Neural cell (in vitro differentiated cells): ENCODE measurements at regions not wholly inside any gene's neighbourhood (a gene's known extent, or its start where the extent isn't known, plus 50 kb on each side); places are given as distances from the start of the nearest gene placed in this dataset.

Experiments used
- H2AFZ ChIP-seq: fragments of 200-600, 300-800 bp; sonication (generic), shearing (Covaris generic); 2 replicates; pipeline ENCODE4 v1.6.0; 2014; ENCODE audit warnings: low read depth, mild to moderate bottlenecking, antibody characterized with exemption, low read length, moderate library complexity
- H3F3A ChIP-seq: fragments of 200-600 bp; shearing (Covaris generic); 2 replicates; pipeline ENCODE4 v1.6.1; 2016; ENCODE audit warnings: mild to moderate bottlenecking, moderate library complexity, mixed read lengths, antibody characterized with exemption, low read length; ENCODE audit not compliant: insufficient read depth, poor library complexity, severe bottlenecking
- H3K27ac ChIP-seq: fragments of 200-600, 300-800 bp; sonication (generic), shearing (Covaris generic); 2 replicates; pipeline ENCODE4 v1.5.1; 2014; ENCODE audit warnings: mild to moderate bottlenecking, low read length, moderate library complexity
- H3K27me3 ChIP-seq: fragments of 300-800, 200-600 bp; sonication (generic), shearing (Covaris generic); 2 replicates; pipeline ENCODE4 v1.6.0; 2014; ENCODE audit warnings: mild to moderate bottlenecking, low read depth, low read length, moderate library complexity; ENCODE audit not compliant: insufficient read depth
- H3K36me3 ChIP-seq: fragments of 300-800, 200-600 bp; sonication (generic), shearing (Covaris generic); 2 replicates; pipeline ENCODE4 v1.5.1; 2014; ENCODE audit warnings: mild to moderate bottlenecking, antibody characterized with exemption, low read length, moderate library complexity; ENCODE audit not compliant: insufficient read depth
- H3K4me2 ChIP-seq: fragments of 300-800, 200-600 bp; sonication (generic), shearing (Covaris generic); 2 replicates; pipeline ENCODE4 v1.6.0; 2014; ENCODE audit warnings: mild to moderate bottlenecking, low read length
- H3K4me3 ChIP-seq: fragments of 300-800, 200-600 bp; sonication (generic), shearing (Covaris generic); 2 replicates; pipeline ENCODE4 v1.5.1; 2014; ENCODE audit warnings: mild to moderate bottlenecking, low read length, moderate library complexity
- H3K79me2 ChIP-seq: fragments of 200-600 bp; shearing (Covaris generic); replicated peaks from 2 replicates; pipeline ENCODE4 v1.6.0; 2014; ENCODE audit warnings: mild to moderate bottlenecking, low read length, moderate library complexity; ENCODE audit not compliant: insufficient read depth
- H3K9ac ChIP-seq: fragments of 300-800, 200-600 bp; sonication (generic), shearing (Covaris generic); 2 replicates; pipeline ENCODE4 v1.6.1; 2016; ENCODE audit warnings: mild to moderate bottlenecking, low read length, mixed read lengths
- H3K9me2 ChIP-seq: fragments of 200-600 bp; shearing (Covaris generic); 2 replicates; pipeline ENCODE4 v1.6.1; 2016; ENCODE audit warnings: mild to moderate bottlenecking, low read length, mixed read lengths; ENCODE audit not compliant: insufficient read depth
- H3K9me3 ChIP-seq: fragments of 200-600, 300-800 bp; sonication (generic), shearing (Covaris generic); 2 replicates; pipeline ENCODE4 v1.6.1; 2016; ENCODE audit warnings: mild to moderate bottlenecking, mixed run types, low read length, moderate library complexity, mixed read lengths
- H4K20me1 ChIP-seq: fragments of 200-600 bp; shearing (Covaris generic); 2 replicates; pipeline ENCODE4 v1.6.1; 2016; ENCODE audit warnings: mild to moderate bottlenecking, mixed run types; ENCODE audit not compliant: insufficient read depth
- EP300 ChIP-seq: fragments of 450-650 bp; conservative IDR thresholded peaks from 2 replicates; pipeline ENCODE4 v1.6.1; 2014; ENCODE audit warnings: antibody characterized with exemption, mild to moderate bottlenecking, moderate library complexity; ENCODE audit not compliant: poor library complexity, severe bottlenecking
- EZH2 ChIP-seq: fragments of 200-600, 300-800 bp; shearing (Covaris generic), sonication (generic); IDR thresholded peaks from 2 replicates; pipeline ENCODE4 v1.6.1; 2014; ENCODE audit warnings: antibody characterized with exemption, low read length, borderline replicate concordance, mild to moderate bottlenecking; ENCODE audit not compliant: insufficient read depth, poor library complexity, severe bottlenecking
- MXI1 ChIP-seq: fragments of 450-650 bp; conservative IDR thresholded peaks from 2 replicates; pipeline ENCODE4 v1.6.1; 2014; ENCODE audit warnings: antibody characterized with exemption, mild to moderate bottlenecking; ENCODE audit not compliant: poor library complexity, severe bottlenecking
- POLR2AphosphoS5 ChIP-seq: IDR thresholded peaks from 2 replicates; pipeline ENCODE4 v1.6.1; 2012
- RAD21 ChIP-seq: fragments of 450-650 bp; conservative IDR thresholded peaks from 2 replicates; pipeline ENCODE4 v1.6.1; 2014; ENCODE audit warnings: antibody characterized with exemption, mild to moderate bottlenecking, moderate library complexity
- REST ChIP-seq: IDR thresholded peaks from 2 replicates; pipeline ENCODE4 v1.6.1; 2012; ENCODE audit warnings: borderline replicate concordance
- SMC3 ChIP-seq: fragments of 450-650 bp; conservative IDR thresholded peaks from 2 replicates; pipeline ENCODE4 v1.6.1; 2014; ENCODE audit warnings: antibody characterized with exemption, mild to moderate bottlenecking, moderate library complexity; ENCODE audit not compliant: poor library complexity
- TAF1 ChIP-seq: IDR thresholded peaks from 2 replicates; pipeline ENCODE4 v1.6.1; 2012; ENCODE audit warnings: low read depth
- TF ChIP-seq, protein P1 (sequence below): fragments of 450-650 bp; IDR thresholded peaks from 2 replicates; pipeline ENCODE4 v1.5.1; 2014; ENCODE audit warnings: antibody characterized with exemption, mild to moderate bottlenecking, moderate library complexity; ENCODE audit not compliant: poor library complexity, severe bottlenecking

GRCh38 chr12:124487834-124488165 lies 79.6 kb downstream of the NCOR2 start:
- H3K9me3 ChIP-seq: no peaks in the 10 kb centered on the region
- H3K79me2 ChIP-seq: no peaks in the 10 kb centered on the region
- no peak overlapping the region for H3K4me3 ChIP-seq
- TF ChIP-seq, protein P1, sequence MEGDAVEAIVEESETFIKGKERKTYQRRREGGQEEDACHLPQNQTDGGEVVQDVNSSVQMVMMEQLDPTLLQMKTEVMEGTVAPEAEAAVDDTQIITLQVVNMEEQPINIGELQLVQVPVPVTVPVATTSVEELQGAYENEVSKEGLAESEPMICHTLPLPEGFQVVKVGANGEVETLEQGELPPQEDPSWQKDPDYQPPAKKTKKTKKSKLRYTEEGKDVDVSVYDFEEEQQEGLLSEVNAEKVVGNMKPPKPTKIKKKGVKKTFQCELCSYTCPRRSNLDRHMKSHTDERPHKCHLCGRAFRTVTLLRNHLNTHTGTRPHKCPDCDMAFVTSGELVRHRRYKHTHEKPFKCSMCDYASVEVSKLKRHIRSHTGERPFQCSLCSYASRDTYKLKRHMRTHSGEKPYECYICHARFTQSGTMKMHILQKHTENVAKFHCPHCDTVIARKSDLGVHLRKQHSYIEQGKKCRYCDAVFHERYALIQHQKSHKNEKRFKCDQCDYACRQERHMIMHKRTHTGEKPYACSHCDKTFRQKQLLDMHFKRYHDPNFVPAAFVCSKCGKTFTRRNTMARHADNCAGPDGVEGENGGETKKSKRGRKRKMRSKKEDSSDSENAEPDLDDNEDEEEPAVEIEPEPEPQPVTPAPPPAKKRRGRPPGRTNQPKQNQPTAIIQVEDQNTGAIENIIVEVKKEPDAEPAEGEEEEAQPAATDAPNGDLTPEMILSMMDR: no peak
- TF ChIP-seq RAD21 (no peak), POLR2AphosphoS5 (no peak), EP300 (no peak), REST (no peak), SMC3 (no peak), TAF1 (no peak), MXI1 (no peak), EZH2 (no peak)
- no peaks in the 10 kb centered on the region for H3K36me3 ChIP-seq
- no peaks in the 10 kb centered on the region for H3F3A ChIP-seq
- H4K20me1 ChIP-seq: no peaks in the 10 kb centered on the region
- no peaks in the 10 kb centered on the region for H3K27me3 ChIP-seq
- H3K9ac ChIP-seq: no peak overlapping the region
- H3K27ac ChIP-seq: no peak overlapping the region
- no peaks in the 10 kb centered on the region for H3K9me2 ChIP-seq
- H3K4me2 ChIP-seq: no peak overlapping the region
- no peak overlapping the region for H2AFZ ChIP-seq

DNA sequence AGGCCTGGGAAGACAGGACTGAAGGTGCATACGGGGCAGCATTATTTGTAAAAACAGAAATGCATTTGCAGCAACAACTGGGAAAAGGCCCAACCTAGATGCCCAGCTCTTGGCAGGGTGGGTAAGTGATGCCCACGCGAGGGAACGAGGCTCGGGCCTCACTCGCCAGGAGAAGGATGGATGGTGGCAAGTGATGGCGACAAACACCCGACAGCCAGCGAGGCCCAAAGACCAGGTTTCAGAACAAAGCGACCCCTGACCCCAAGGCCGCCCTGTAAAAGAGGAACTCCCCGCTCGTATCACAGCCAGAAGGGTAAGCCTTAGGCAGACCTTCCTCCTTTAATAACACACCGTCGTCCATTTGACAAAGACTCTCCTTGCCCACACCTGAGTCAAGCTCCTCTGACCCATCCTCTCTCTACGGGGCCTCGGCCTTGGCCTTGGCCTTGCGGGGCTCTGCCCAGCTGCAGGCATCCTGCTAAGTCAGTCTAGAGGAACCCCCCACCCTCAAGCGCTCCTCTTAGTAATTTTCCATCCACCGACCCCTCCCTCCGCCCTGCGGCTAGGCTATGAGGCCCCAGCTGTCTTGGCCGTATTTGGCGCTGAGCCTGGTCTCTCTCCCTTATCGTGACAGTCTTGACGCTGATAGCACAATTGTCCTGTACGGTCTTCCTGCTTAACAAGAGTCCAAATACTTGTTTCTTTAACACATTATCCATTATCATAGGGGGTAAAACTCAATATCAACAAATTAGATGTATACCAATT lies 80.2 kb downstream of the NCOR2 start:
- no peak overlapping the region for H3K4me2 ChIP-seq
- no peaks in the 10 kb centered on the region for H3K79me2 ChIP-seq
- H3K4me3 ChIP-seq: no peak overlapping the region
- H2AFZ ChIP-seq: no peak overlapping the region
- TF ChIP-seq EP300: no peak
- TF ChIP-seq SMC3: no peak
- TF ChIP-seq, protein P1: no peak
- no peak for TF ChIP-seq EZH2
- no peak for TF ChIP-seq RAD21
- TF ChIP-seq POLR2AphosphoS5: no peak
- TF ChIP-seq MXI1: no peak
- TF ChIP-seq TAF1: no peak
- no peak for TF ChIP-seq REST
- no peaks in the 10 kb centered on the region for H3K9me3 ChIP-seq
- peak overlapping the region; percentile 20 for H3K27ac ChIP-seq
- H4K20me1 ChIP-seq: no peaks in the 10 kb centered on the region
- no peaks in the 10 kb centered on the region for H3K36me3 ChIP-seq
- no peaks in the 10 kb centered on the region for H3F3A ChIP-seq
- H3K9ac ChIP-seq: no peak overlapping the region
- no peaks in the 10 kb centered on the region for H3K9me2 ChIP-seq
- no peaks in the 10 kb centered on the region for H3K27me3 ChIP-seq
